GM18861 (cell line): ENCODE measurements at regions not wholly inside any gene's neighbourhood (a gene's known extent, or its start where the extent isn't known, plus 50 kb on each side); places are given as distances from the start of the nearest gene placed in this dataset.

Source experiments
- ATAC-seq: cut with Tn5 transposase; IDR thresholded peaks from one replicate; pipeline ENCODE4 v1.9.1; 2021; ENCODE audit not compliant: unreplicated experiment

- ATAC-seq, result no peak
These were observed 1059.0 kb upstream of the PRMT6 start for GRCh38 chr1:105997516-105997915.

GRCh38 chr1:106022312-106022902 lies 1034.1 kb upstream of the PRMT6 start:
- no peak for ATAC-seq

- no peak for ATAC-seq
These were observed 1028.6 kb upstream of the PRMT6 start for GRCh38 chr1:106027871-106028270.

GRCh38 chr1:106037526-106037925 lies 1018.9 kb upstream of the PRMT6 start:
- no peak for ATAC-seq

GRCh38 chr1:106038260-106038659 lies 1018.2 kb upstream of the PRMT6 start:
- ATAC-seq, result no peak

- ATAC-seq, result no peak
These were observed 1012.5 kb upstream of the PRMT6 start for GRCh38 chr1:106043971-106044370.

- ATAC-seq, result no peak
These were observed 1009.3 kb upstream of the PRMT6 start for GRCh38 chr1:106047210-106047609.

GRCh38 chr1:106049595-106049994 lies 1006.9 kb upstream of the PRMT6 start:
- no peak for ATAC-seq

- ATAC-seq, result no peak
These were observed 1000.6 kb upstream of the PRMT6 start for GRCh38 chr1:106055855-106056254.

GRCh38 chr1:106061586-106062495 lies 994.6 kb upstream of the PRMT6 start:
- ATAC-seq, result no peak

- no peak for ATAC-seq
These were observed 993.0 kb upstream of the PRMT6 start for GRCh38 chr1:106063510-106063909.

- peak; percentile 58 for ATAC-seq
These were observed 983.4 kb upstream of the PRMT6 start for GRCh38 chr1:106072909-106073600.

GRCh38 chr1:106080608-106081325 lies 975.7 kb upstream of the PRMT6 start:
- ATAC-seq, result no peak

- no peak for ATAC-seq
These were observed 945.4 kb upstream of the PRMT6 start for GRCh38 chr1:106111044-106111443.

GRCh38 chr1:106113851-106114250 lies 942.6 kb upstream of the PRMT6 start:
- ATAC-seq, result no peak

GRCh38 chr1:106120789-106121188 lies 935.7 kb upstream of the PRMT6 start:
- no peak for ATAC-seq

GRCh38 chr1:106121728-106122127 lies 934.7 kb upstream of the PRMT6 start:
- ATAC-seq, result no peak

- no peak for ATAC-seq
These were observed 921.9 kb upstream of the PRMT6 start for GRCh38 chr1:106134561-106134960.

GRCh38 chr1:106173101-106173500 lies 883.4 kb upstream of the PRMT6 start:
- ATAC-seq, result no peak

- ATAC-seq, result no peak
These were observed 877.7 kb upstream of the PRMT6 start for GRCh38 chr1:106178791-106179190.

- no peak for ATAC-seq
These were observed 874.6 kb upstream of the PRMT6 start for GRCh38 chr1:106181866-106182265.
